ENCODE measurements at regions not wholly inside any gene's neighbourhood (a gene's known extent, or its start where the extent isn't known, plus 50 kb on each side); places are given as distances from the start of the nearest gene placed in this dataset.

DNA sequence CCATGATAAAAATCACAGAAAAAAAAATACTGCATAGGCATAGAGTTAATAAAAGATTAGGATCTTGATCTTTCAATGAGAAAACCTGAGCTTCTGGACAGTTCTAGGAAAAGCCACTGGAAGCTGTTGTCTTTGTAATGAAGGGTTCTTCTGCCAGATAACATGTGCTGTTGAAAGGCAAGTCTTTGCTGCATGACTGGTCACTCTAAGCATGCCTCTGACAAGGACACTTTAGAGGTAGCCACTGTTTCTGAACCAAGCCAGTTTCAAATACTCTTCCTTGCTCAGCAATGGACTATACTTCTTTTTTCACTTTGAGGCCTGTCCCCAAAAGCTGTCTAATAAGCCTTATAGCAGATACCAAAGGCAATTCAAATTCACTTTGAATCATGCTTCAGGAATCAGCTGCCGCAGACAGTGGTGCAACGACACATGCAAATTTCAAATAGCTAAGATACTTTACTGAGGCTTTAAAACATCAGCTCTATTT, 70.2 kb downstream of the BTG1 start:
- TF ChIP-seq, protein P1, sequence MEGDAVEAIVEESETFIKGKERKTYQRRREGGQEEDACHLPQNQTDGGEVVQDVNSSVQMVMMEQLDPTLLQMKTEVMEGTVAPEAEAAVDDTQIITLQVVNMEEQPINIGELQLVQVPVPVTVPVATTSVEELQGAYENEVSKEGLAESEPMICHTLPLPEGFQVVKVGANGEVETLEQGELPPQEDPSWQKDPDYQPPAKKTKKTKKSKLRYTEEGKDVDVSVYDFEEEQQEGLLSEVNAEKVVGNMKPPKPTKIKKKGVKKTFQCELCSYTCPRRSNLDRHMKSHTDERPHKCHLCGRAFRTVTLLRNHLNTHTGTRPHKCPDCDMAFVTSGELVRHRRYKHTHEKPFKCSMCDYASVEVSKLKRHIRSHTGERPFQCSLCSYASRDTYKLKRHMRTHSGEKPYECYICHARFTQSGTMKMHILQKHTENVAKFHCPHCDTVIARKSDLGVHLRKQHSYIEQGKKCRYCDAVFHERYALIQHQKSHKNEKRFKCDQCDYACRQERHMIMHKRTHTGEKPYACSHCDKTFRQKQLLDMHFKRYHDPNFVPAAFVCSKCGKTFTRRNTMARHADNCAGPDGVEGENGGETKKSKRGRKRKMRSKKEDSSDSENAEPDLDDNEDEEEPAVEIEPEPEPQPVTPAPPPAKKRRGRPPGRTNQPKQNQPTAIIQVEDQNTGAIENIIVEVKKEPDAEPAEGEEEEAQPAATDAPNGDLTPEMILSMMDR (IDR thresholded peaks at IDR 0.05): no peak
- no peak for TF ChIP-seq POLR2A (IDR thresholded peaks at IDR 0.05)
- TF ChIP-seq EP300 (IDR thresholded peaks at IDR 0.05; ENCODE audit: low read depth): no peak
